Muscle layer of colon (tissue), 2 donors: ENCODE measurements at regions not wholly inside any gene's neighbourhood (a gene's known extent, or its start where the extent isn't known, plus 50 kb on each side); places are given as distances from the start of the nearest gene placed in this dataset.
"Not testable (repeated sequence)": the region's sequence is repeated elsewhere in the genome, so short reads cannot be mapped to it uniquely, and the experiment has no call there.

Source experiments
- H3K27ac ChIP-seq: one replicate; pipeline ENCODE4 v1.7.0; 2013; ENCODE audit warnings: low read depth, mild to moderate bottlenecking, low read length, moderate library complexity
- H3K27me3 ChIP-seq, 2 donors: one replicate each; pipeline ENCODE4 v1.7.0; 2013; ENCODE audit warnings: low read length in 2 of 2, mild to moderate bottlenecking in 2 of 2; ENCODE audit not compliant: insufficient read depth in 2 of 2, control insufficient read depth in 1 of 2
- H3K36me3 ChIP-seq: one replicate; pipeline ENCODE4 v1.7.0; 2013; ENCODE audit warnings: mild to moderate bottlenecking, low read length; ENCODE audit not compliant: insufficient read depth
- H3K4me1 ChIP-seq: one replicate; pipeline ENCODE4 v1.7.0; 2013; ENCODE audit warnings: mild to moderate bottlenecking, low read length; ENCODE audit not compliant: insufficient read depth
- H3K4me3 ChIP-seq, 2 donors: one replicate each; pipeline ENCODE4 v1.7.0; 2013; ENCODE audit warnings: low read length in 2 of 2, low read depth in 1 of 2, mild to moderate bottlenecking in 1 of 2, moderate library complexity in 1 of 2
- H3K9ac ChIP-seq: one replicate; pipeline ENCODE4 v1.7.0; 2013; ENCODE audit warnings: low read length
- H3K9me3 ChIP-seq: one replicate; pipeline ENCODE4 v1.7.0; 2013; ENCODE audit warnings: mild to moderate bottlenecking, low read length
- donor health status: abdominal sarcoma.
- donor health status: Adenocarcinoma of cecum.

- H3K9ac ChIP-seq = no peak overlapping the region
- H3K27ac ChIP-seq = no peak overlapping the region
- no peak overlapping the region for H3K4me3 ChIP-seq
- no peaks in the 10 kb centered on the region for H3K36me3 ChIP-seq
- H3K4me1 ChIP-seq = no peaks in the 10 kb centered on the region
- no peaks in the 10 kb centered on the region for H3K27me3 ChIP-seq
- H3K9me3 ChIP-seq = no peaks in the 10 kb centered on the region
Measured at GRCh38 chr9:102445906-102446305, 549.2 kb upstream of the CYLC2 start.

GRCh38 chr9:102445181-102445747, 549.9 kb upstream of the CYLC2 start:
- no peak overlapping the region for H3K9ac ChIP-seq
- no peak overlapping the region for H3K4me3 ChIP-seq
- no peak overlapping the region for H3K27ac ChIP-seq
- H3K27me3 ChIP-seq = no peaks in the 10 kb centered on the region
- H3K36me3 ChIP-seq = no peaks in the 10 kb centered on the region
- no peaks in the 10 kb centered on the region for H3K9me3 ChIP-seq
- no peaks in the 10 kb centered on the region for H3K4me1 ChIP-seq

GRCh38 chr9:102439583-102439982, 555.5 kb upstream of the CYLC2 start:
- Histone ChIP-seq H3K9ac (no peak overlapping the region), H3K4me1 (no peaks in the 10 kb centered on the region), H3K4me3 (no peak overlapping the region), H3K36me3 (no peaks in the 10 kb centered on the region), H3K27me3 (no peaks in the 10 kb centered on the region), H3K9me3 (no peaks in the 10 kb centered on the region), H3K27ac (no peak overlapping the region)

GRCh38 chr9:102436599-102436998, 558.5 kb upstream of the CYLC2 start:
- not testable (repeated sequence) for H3K27ac ChIP-seq, H3K27me3 ChIP-seq, H3K4me1 ChIP-seq, H3K9me3 ChIP-seq, H3K9ac ChIP-seq, H3K4me3 ChIP-seq, H3K36me3 ChIP-seq

- no peaks in the 10 kb centered on the region for H3K27me3 ChIP-seq
- H3K36me3 ChIP-seq = no peaks in the 10 kb centered on the region
- no peaks in the 10 kb centered on the region for H3K9me3 ChIP-seq
- H3K27ac ChIP-seq = no peak overlapping the region
- H3K9ac ChIP-seq = no peak overlapping the region
- H3K4me1 ChIP-seq = no peaks in the 10 kb centered on the region
- H3K4me3 ChIP-seq = no peak overlapping the region
Measured at GRCh38 chr9:102435427-102435826, 559.7 kb upstream of the CYLC2 start.

- Histone ChIP-seq H3K27ac (no peak overlapping the region), H3K4me3 (no peak overlapping the region), H3K9ac (no peak overlapping the region), H3K27me3 (no peaks in the 10 kb centered on the region), H3K9me3 (no peaks in the 10 kb centered on the region), H3K36me3 (no peaks in the 10 kb centered on the region), H3K4me1 (no peaks in the 10 kb centered on the region)
Measured at GRCh38 chr9:102434545-102434944, 560.6 kb upstream of the CYLC2 start.

- Histone ChIP-seq H3K9me3 (no peaks in the 10 kb centered on the region), H3K9ac (no peak overlapping the region), H3K36me3 (no peaks in the 10 kb centered on the region), H3K4me3 (no peak overlapping the region), H3K4me1 (no peaks in the 10 kb centered on the region), H3K27me3 (no peaks in the 10 kb centered on the region), H3K27ac (no peak overlapping the region)
Measured at GRCh38 chr9:102428305-102428704, 566.8 kb upstream of the CYLC2 start.

GRCh38 chr9:102416251-102416650, 578.9 kb upstream of the CYLC2 start:
- not testable (repeated sequence) for H3K27me3 ChIP-seq, H3K9me3 ChIP-seq, H3K36me3 ChIP-seq, H3K9ac ChIP-seq, H3K27ac ChIP-seq, H3K4me3 ChIP-seq, H3K4me1 ChIP-seq

GRCh38 chr9:102405218-102405867, 589.8 kb upstream of the CYLC2 start:
- Histone ChIP-seq H3K4me1 (no peaks in the 10 kb centered on the region), H3K4me3 (no peak overlapping the region), H3K27ac (no peak overlapping the region), H3K9ac (no peak overlapping the region), H3K36me3 (no peaks in the 10 kb centered on the region), H3K27me3 (no peaks in the 10 kb centered on the region), H3K9me3 (no peaks in the 10 kb centered on the region)

GRCh38 chr9:102403514-102403913, 591.6 kb upstream of the CYLC2 start:
- no peaks in the 10 kb centered on the region for H3K4me1 ChIP-seq
- H3K9me3 ChIP-seq = no peaks in the 10 kb centered on the region
- H3K4me3 ChIP-seq = no peak overlapping the region
- H3K9ac ChIP-seq = no peak overlapping the region
- H3K27me3 ChIP-seq = no peaks in the 10 kb centered on the region
- no peaks in the 10 kb centered on the region for H3K36me3 ChIP-seq
- H3K27ac ChIP-seq = no peak overlapping the region

- Histone ChIP-seq H3K4me1 (no peaks in the 10 kb centered on the region), H3K9ac (no peak overlapping the region), H3K27ac (no peak overlapping the region), H3K27me3 (no peaks in the 10 kb centered on the region), H3K9me3 (no peaks in the 10 kb centered on the region), H3K4me3 (no peak overlapping the region), H3K36me3 (no peaks in the 10 kb centered on the region)
Measured at GRCh38 chr9:102398205-102398604, 596.9 kb upstream of the CYLC2 start.

GRCh38 chr9:102385620-102386019, 609.5 kb upstream of the CYLC2 start:
- not testable (repeated sequence) for H3K4me3 ChIP-seq, H3K9ac ChIP-seq, H3K27ac ChIP-seq, H3K27me3 ChIP-seq, H3K36me3 ChIP-seq, H3K9me3 ChIP-seq, H3K4me1 ChIP-seq
